Esophagus squamous epithelium (tissue), 5 donors: ENCODE measurements at regions not wholly inside any gene's neighbourhood (a gene's known extent, or its start where the extent isn't known, plus 50 kb on each side); places are given as distances from the start of the nearest gene placed in this dataset.

Experiments
- DNase-seq: peaks from one replicate; lab custom pipeline; 2025; lab: John Stamatoyannopoulos, UW
- H3K27ac ChIP-seq, 4 donors: fragments of 200-600 bp; sonication (generic); one replicate each; pipeline ENCODE4 v1.5.1; 2016 to 2019; ENCODE audit warnings: mild to moderate bottlenecking in 1 of 4
- H3K27me3 ChIP-seq, 4 donors: fragments of 200-600 bp; sonication (generic); 1 replicate in 3 of 4; 2 replicates in 1 of 4; pipeline versions ENCODE4 v1.5.1 to v1.6.0; 2017 to 2021; ENCODE audit warnings: antibody characterized with exemption in 1 of 4
- H3K36me3 ChIP-seq, 3 donors: fragments of 200-600 bp; sonication (generic); one replicate each; pipeline ENCODE4 v1.5.1; 2016 to 2019
- H3K4me1 ChIP-seq, 3 donors: fragments of 200-600 bp; sonication (generic); one replicate each; pipeline ENCODE4 v1.5.1; 2017 to 2019
- H3K4me3 ChIP-seq, 4 donors: fragments of 200-600 bp; sonication (generic); 1 replicate in 3 of 4; 2 replicates in 1 of 4; pipeline ENCODE4 v1.5.1; 2016 to 2019; ENCODE audit warnings: mild to moderate bottlenecking in 2 of 4, moderate library complexity in 1 of 4
- H3K9me3 ChIP-seq, 3 donors: fragments of 200-600 bp; sonication (generic); one replicate each; pipeline ENCODE4 v1.5.1; 2016 to 2019
- CTCF ChIP-seq, 6 experiments: fragments of 450-650 bp in 4 of 6; fragments of 200-600 bp in 2 of 6; sonication (generic) in 2 of 6; IDR thresholded peaks; one replicate each; pipeline ENCODE4 v1.5.1; 2016 to 2019; ENCODE audit warnings: antibody characterized with exemption in 6 of 6, mild to moderate bottlenecking in 4 of 6, moderate library complexity in 4 of 6
- POLR2A ChIP-seq, 4 donors: fragments of 450-650 bp; IDR thresholded peaks; one replicate each; pipeline ENCODE4 v1.6.1; 2017; ENCODE audit warnings: antibody characterized with exemption in 4 of 4, mild to moderate bottlenecking in 4 of 4, moderate library complexity in 3 of 4
- WGBS, 2 donors: methylation state at CpG; one replicate each; pipeline ENCODE4 v1.1.5; 2018; 5-methylcytosine and 5-hydroxymethylcytosine counted together
- intact Hi-C: fragments of 100-400 bp; cut with DNase I; formaldehyde crosslinking; loops from one replicate; pipeline ENCODE4 v1.15.0; 2022
- donor health status: DM: yes; HTN: yes; CAD: no.

GRCh38 chr6:87851674-87852299 lies 149.8 kb upstream of the AKIRIN2 start:
- TF ChIP-seq POLR2A (IDR thresholded peaks at IDR 0.05) (no peak), CTCF (IDR thresholded peaks at IDR 0.05) (no peak)
- H3K27ac ChIP-seq = no peak overlapping the region
- H3K36me3 ChIP-seq = no peaks in the 10 kb centered on the region
- H3K4me1 ChIP-seq = peaks cover 0 to 13% (median 5%) of the 10 kb centered on the region in 3 donors
- no peaks in the 10 kb centered on the region for H3K27me3 ChIP-seq
- H3K9me3 ChIP-seq = no peaks in the 10 kb centered on the region
- H3K4me3 ChIP-seq = no peak overlapping the region
- intact Hi-C loops = no loop called here
- 61 to 71% methylated on average over 4 of the region's 4 CpGs for WGBS, 2 donors
- DNase-seq = no peak

GRCh38 chr6:87848616-87849015 lies 146.6 kb upstream of the AKIRIN2 start:
- Histone ChIP-seq H3K36me3 (no peaks in the 10 kb centered on the region), H3K27ac (no peak overlapping the region), H3K4me3 (no peak overlapping the region), H3K27me3 (no peaks in the 10 kb centered on the region), H3K9me3 (no peaks in the 10 kb centered on the region), H3K4me1 (peaks cover 0 to 13% (median 5%) of the 10 kb centered on the region in 3 donors)
- no peak for DNase-seq
- WGBS, 2 donors = 32 to 43% methylated on average over 3 of the region's 3 CpGs
- TF ChIP-seq CTCF (IDR thresholded peaks at IDR 0.05) (no peak), POLR2A (IDR thresholded peaks at IDR 0.05) (no peak)
- intact Hi-C loops = no loop called here

- TF ChIP-seq CTCF (IDR thresholded peaks at IDR 0.05) (no peak), POLR2A (IDR thresholded peaks at IDR 0.05) (no peak)
- WGBS, 2 donors = 93 to 96% methylated on average over 1 of the region's 1 CpG
Observed at GRCh38 chr6:87847830-87848210, 145.8 kb upstream of the AKIRIN2 start.

GRCh38 chr6:87847135-87847829 lies 145.2 kb upstream of the AKIRIN2 start:
- TF ChIP-seq POLR2A (IDR thresholded peaks at IDR 0.05) = no peak
- H3K4me3 ChIP-seq = no peak overlapping the region
- no peak overlapping the region for H3K27ac ChIP-seq
- DNase-seq = no peak
- 80 to 81% methylated on average over 6 of the region's 6 CpGs for WGBS, 2 donors
- no peaks in the 10 kb centered on the region for H3K36me3 ChIP-seq
- no peaks in the 10 kb centered on the region for H3K9me3 ChIP-seq
- intact Hi-C loops = no loop called here
- H3K27me3 ChIP-seq = no peaks in the 10 kb centered on the region
- peaks cover 0 to 13% (median 5%) of the 10 kb centered on the region in 3 donors for H3K4me1 ChIP-seq

More at GRCh38 chr6:87847830-87848210, 145.8 kb upstream of the AKIRIN2 start:
- DNase-seq = no peak
- Histone ChIP-seq H3K4me3 (no peak overlapping the region), H3K27ac (no peak overlapping the region), H3K27me3 (no peaks in the 10 kb centered on the region), H3K4me1 (peaks cover 0 to 13% (median 5%) of the 10 kb centered on the region in 3 donors), H3K36me3 (no peaks in the 10 kb centered on the region), H3K9me3 (no peaks in the 10 kb centered on the region)
- intact Hi-C loops = no loop called here

GRCh38 chr6:87846434-87846833 lies 144.4 kb upstream of the AKIRIN2 start:
- no peak for DNase-seq
- Histone ChIP-seq H3K27ac (no peak overlapping the region), H3K9me3 (no peaks in the 10 kb centered on the region), H3K4me3 (no peak overlapping the region), H3K36me3 (no peaks in the 10 kb centered on the region), H3K4me1 (peaks cover 0 to 13% (median 5%) of the 10 kb centered on the region in 3 donors), H3K27me3 (no peaks in the 10 kb centered on the region)
- TF ChIP-seq POLR2A (IDR thresholded peaks at IDR 0.05) (no peak), CTCF (IDR thresholded peaks at IDR 0.05) (no peak)
- intact Hi-C loops = no loop called here
